HPDE6-E6E7 (cell line): ENCODE measurements at regions not wholly inside any gene's neighbourhood (a gene's known extent, or its start where the extent isn't known, plus 50 kb on each side); places are given as distances from the start of the nearest gene placed in this dataset.
"Not testable (repeated sequence)": the region's sequence is repeated elsewhere in the genome, so short reads cannot be mapped to it uniquely, and the experiment has no call there.

ENCODE experiments used
- DNase-seq: peaks from one replicate; pipeline ENCODE4 v3.0.0; 2011; ENCODE audit warnings: missing footprints; ENCODE audit errors: extremely low spot score

GRCh38 chr2:175766880-175767279 lies 235.2 kb downstream of the LNPK start:
- DNase-seq = no peak

GRCh38 chr2:175755656-175756386 lies 246.2 kb downstream of the LNPK start:
- no peak for DNase-seq

GRCh38 chr2:175755169-175755568 lies 246.9 kb downstream of the LNPK start:
- DNase-seq = no peak

GRCh38 chr2:175750195-175750594 lies 251.9 kb downstream of the LNPK start:
- DNase-seq = no peak

GRCh38 chr2:175745911-175746310 lies 256.2 kb downstream of the LNPK start:
- no peak for DNase-seq

- no peak for DNase-seq
These were observed 258.1 kb downstream of the LNPK start for GRCh38 chr2:175744000-175744399.

GRCh38 chr2:175743011-175743410 lies 259.1 kb downstream of the LNPK start:
- no peak for DNase-seq

GRCh38 chr2:175742367-175742766 lies 259.7 kb downstream of the LNPK start:
- no peak for DNase-seq

- no peak for DNase-seq
These were observed 260.9 kb downstream of the LNPK start for GRCh38 chr2:175741164-175741563.

- DNase-seq = no peak
These were observed 264.2 kb downstream of the LNPK start for GRCh38 chr2:175737722-175738361.

GRCh38 chr2:175734686-175735085 lies 267.4 kb downstream of the LNPK start:
- DNase-seq = no peak

GRCh38 chr2:175732531-175732930 lies 269.5 kb downstream of the LNPK start:
- no peak for DNase-seq

GRCh38 chr2:175730050-175730449 lies 272.0 kb downstream of the LNPK start:
- no peak for DNase-seq

- DNase-seq = no peak
These were observed 272.9 kb downstream of the LNPK start for GRCh38 chr2:175729049-175729706.

- no peak for DNase-seq
These were observed 274.0 kb downstream of the LNPK start for GRCh38 chr2:175728032-175728431.

- DNase-seq = no peak
These were observed 275.8 kb downstream of the LNPK start for GRCh38 chr2:175726223-175726622.

- DNase-seq = no peak
These were observed 292.8 kb downstream of the LNPK start for GRCh38 chr2:175709248-175709647.

GRCh38 chr2:175707322-175707721 lies 294.7 kb downstream of the LNPK start:
- DNase-seq = no peak

GRCh38 chr2:175704568-175704967 lies 297.5 kb downstream of the LNPK start:
- DNase-seq = not testable (repeated sequence)

- no peak for DNase-seq
These were observed 304.0 kb downstream of the LNPK start for GRCh38 chr2:175698061-175698460.

GRCh38 chr2:175690113-175690837 lies 311.8 kb downstream of the LNPK start:
- DNase-seq = no peak

- DNase-seq = no peak
These were observed 313.8 kb downstream of the LNPK start for GRCh38 chr2:175688243-175688642.
